HepG2 (cell line): ENCODE measurements at regions not wholly inside any gene's neighbourhood (a gene's known extent, or its start where the extent isn't known, plus 50 kb on each side); places are given as distances from the start of the nearest gene placed in this dataset.

Experiments
- ATAC-seq: fragments of 200-7000 bp; cut with Tn5 transposase; 3 replicates; pipeline ENCODE4 v1.9.1; 2020; ENCODE audit warnings: mild to moderate bottlenecking, moderate library complexity
- BruUV-seq: library from RNA; stranded (reverse); fragments of 400-500 nt; replicated peaks from 2 replicates; lab custom pipeline; 2021; lab: Mats Ljungman, UMichigan
- CTCF ChIA-PET: fragments of 300-600 bp; formaldehyde crosslinking; extraction: SDS; loops from one replicate; lab custom pipeline; 2021; ENCODE audit warnings: low total read pairs, inconsistent platforms, low intra/inter-chr PET ratio; lab: Yijun Ruan, JAX
- POLR2A ChIA-PET: fragments of 350-600 bp; sonication (Branson Sonifier 250); formaldehyde crosslinking; loops from one replicate; lab custom pipeline; 2020; ENCODE audit warnings: antibody characterized with exemption, inconsistent platforms; lab: Yijun Ruan, JAX
- DNase-seq: peaks from one replicate; pipeline ENCODE4 v3.0.0-alpha.2; 2015; ENCODE audit warnings: low spot score
- FAIRE-seq: peaks from 3 replicates; lab custom pipeline; 2011; peaks lifted over from hg19 to GRCh38; lab: Jason Lieb, UNC
- H2AFZ ChIP-seq: one replicate; pipeline ENCODE4 v1.6.1; 2011; ENCODE audit warnings: low read length, inconsistent platforms
- H3K27ac ChIP-seq: fragments of 300-600 bp; 3 replicates; pipeline ENCODE4 v1.8.0; 2011; ENCODE audit warnings: mixed run types, mild to moderate bottlenecking, mixed read lengths, low read length, inconsistent platforms; ENCODE audit not compliant: insufficient read depth; ENCODE audit errors: extremely low read length
- H3K27me3 ChIP-seq, 2 experiments: fragments of 200-600 bp in 1 of 2; 2 replicates in 1 of 2; 3 replicates in 1 of 2; pipeline versions ENCODE4 v1.6.0 to v1.8.0; 2011; ENCODE audit warnings: low read length in 2 of 2, mild to moderate bottlenecking in 2 of 2, moderate library complexity in 2 of 2, inconsistent platforms in 1 of 2; ENCODE audit not compliant: insufficient read depth in 2 of 2, control insufficient read depth in 1 of 2
- H3K36me3 ChIP-seq, 2 experiments: fragments of 200-600 bp in 1 of 2; replicated peaks in 1 of 2; 2 replicates in 1 of 2; 3 replicates in 1 of 2; pipeline versions ENCODE4 v1.5.1 to v1.8.0; 2011; ENCODE audit warnings: low read length in 2 of 2, inconsistent platforms in 1 of 2; ENCODE audit not compliant: insufficient read depth in 2 of 2, control insufficient read depth in 1 of 2
- H3K4me1 ChIP-seq: 2 replicates; pipeline ENCODE4 v1.5.1; 2012; ENCODE audit warnings: low read length, inconsistent platforms; ENCODE audit not compliant: insufficient read depth
- H3K4me2 ChIP-seq: 2 replicates; pipeline ENCODE4 v1.6.0; 2011; ENCODE audit warnings: low read depth, low read length, inconsistent platforms
- H3K4me3 ChIP-seq, 3 experiments: fragments of 200-600 bp in 1 of 3; sonication (generic), shearing (Covaris generic) in 1 of 3; replicated peaks in 1 of 3; 2 replicates each; pipeline ENCODE4 v1.5.1; 2011 to 2016; ENCODE audit warnings: low read length in 3 of 3, inconsistent platforms in 2 of 3, low read depth in 2 of 3, mild to moderate bottlenecking in 2 of 3, control low read depth in 1 of 3, mixed read lengths in 1 of 3; ENCODE audit not compliant: insufficient read depth in 1 of 3
- H3K79me2 ChIP-seq: one replicate; pipeline ENCODE4 v1.6.1; 2011; ENCODE audit warnings: low read length, inconsistent platforms; ENCODE audit not compliant: insufficient read depth
- H3K9ac ChIP-seq: 2 replicates; pipeline ENCODE4 v1.6.0; 2011; ENCODE audit warnings: mild to moderate bottlenecking, low read depth, low read length, inconsistent platforms; ENCODE audit not compliant: insufficient read depth
- H3K9me3 ChIP-seq: 2 replicates; pipeline ENCODE4 v1.5.1; 2012; ENCODE audit warnings: mild to moderate bottlenecking, low read length
- H4K20me1 ChIP-seq: 2 replicates; pipeline ENCODE4 v1.6.0; 2011; ENCODE audit warnings: inconsistent platforms, mild to moderate bottlenecking, low read length, moderate library complexity; ENCODE audit not compliant: insufficient read depth
- GABPA ChIP-seq, 2 experiments: IDR thresholded peaks; 2 replicates each; pipeline ENCODE4 v1.6.1; 2011 to 2016; ENCODE audit warnings: low read depth in 2 of 2, low read length in 1 of 2, missing biosample characterization in 1 of 2, missing genetic modification characterization in 1 of 2
- KDM5A ChIP-seq: fragments of 200-600 bp; sonication (generic); IDR thresholded peaks from 2 replicates; pipeline ENCODE4 v1.7.0; 2018; ENCODE audit warnings: antibody characterized with exemption, mild to moderate bottlenecking, low read length, borderline replicate concordance
- POLR2A ChIP-seq, 2 experiments: IDR thresholded peaks; 2 replicates each; pipeline ENCODE4 v1.6.1; 2011; ENCODE audit warnings: low read depth in 2 of 2, low read length in 2 of 2, mild to moderate bottlenecking in 1 of 2, moderate library complexity in 1 of 2; ENCODE audit not compliant: insufficient read depth in 1 of 2
- SMARCE1 ChIP-seq: fragments of 450-650 bp; IDR thresholded peaks from 2 replicates; pipeline ENCODE4 v1.6.1; 2017; ENCODE audit warnings: borderline replicate concordance
- SRSF1 ChIP-seq: fragments of 200-400 bp; formaldehyde crosslinking; optimal IDR thresholded peaks from 2 replicates; pipeline ENCODE3; 2017; ENCODE audit warnings: mild to moderate bottlenecking, low read depth, low read length, moderate library complexity
- SRSF4 ChIP-seq: fragments of 200-400 bp; formaldehyde crosslinking; IDR thresholded peaks from one replicate; pipeline ENCODE4 v1.6.1; 2018; ENCODE audit warnings: mild to moderate bottlenecking, low read depth, low read length, moderate library complexity; ENCODE audit not compliant: poor library complexity, severe bottlenecking
- ZNF660 ChIP-seq: sonication (generic); formaldehyde crosslinking; IDR thresholded peaks from 2 replicates; pipeline ENCODE4 v1.5.1; 2020; ENCODE audit warnings: mild to moderate bottlenecking, low read depth, missing genetic modification reagents, borderline replicate concordance
- WGBS: methylation state at CpG from one replicate; pipeline ENCODE4 v1.1.6; 2017; ENCODE audit warnings: low lambda C conversion rate; 5-methylcytosine and 5-hydroxymethylcytosine counted together
- in situ Hi-C: cut with HindIII; loops from 2 replicates; pipeline ENCODE4 v1.10.0; 2017; ENCODE audit warnings: low pct_unique_long_range_greater_than_20kb; ENCODE audit not compliant: extremely low pct_ligation_motif_present
- intact Hi-C: fragments of 100-400 bp; cut with micrococcal nuclease; formaldehyde crosslinking; loops from one replicate; pipeline ENCODE4 v1.10.0; 2022; ENCODE audit not compliant: unreplicated experiment
- TF ChIP-seq, protein P1 (sequence below): sonication (generic); formaldehyde crosslinking; IDR thresholded peaks from 2 replicates; pipeline ENCODE4 v1.4.0; 2020; ENCODE audit warnings: missing genetic modification reagents
- TF ChIP-seq, protein P2 (sequence below): sonication (generic); formaldehyde crosslinking; IDR thresholded peaks from 2 replicates; pipeline ENCODE4 v1.4.0; 2020; ENCODE audit warnings: missing genetic modification reagents

DNA sequence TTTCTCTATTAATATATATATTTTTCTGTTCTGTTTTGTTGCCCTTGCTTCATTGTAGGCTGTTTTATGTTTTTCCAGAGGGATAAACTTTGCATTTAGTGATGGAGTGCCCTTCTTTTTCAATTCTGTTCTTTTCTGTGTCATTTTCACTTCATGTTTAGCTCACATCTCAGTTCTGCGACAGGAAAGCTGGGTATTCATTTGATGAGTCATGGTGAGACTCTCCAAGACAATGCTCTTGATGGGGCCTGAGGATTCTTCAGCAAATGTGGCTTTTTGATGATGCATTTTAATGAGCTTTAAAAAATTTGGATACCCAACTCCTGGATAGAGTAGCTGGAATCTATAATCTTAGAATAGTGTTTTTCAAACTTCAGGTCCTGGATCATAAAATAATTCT, 56.5 kb upstream of the SPATA31D4 start:
- BruUV-seq: no TSS peak
- no peaks in the 10 kb centered on the region for H3K36me3 ChIP-seq
- FAIRE-seq (no peak), DNase-seq (no peak), ATAC-seq (no peak)
- H3K9ac ChIP-seq: no peak overlapping the region
- in situ Hi-C loops: no loop called here
- no peak overlapping the region for H2AFZ ChIP-seq
- CTCF ChIA-PET: no interaction called here
- POLR2A ChIA-PET: no interaction called here
- H3K27ac ChIP-seq: no peak overlapping the region
- no peaks in the 10 kb centered on the region for H3K27me3 ChIP-seq
- no peaks in the 10 kb centered on the region for H3K4me1 ChIP-seq
- no peaks in the 10 kb centered on the region for H3K79me2 ChIP-seq
- H3K4me3 ChIP-seq: no peak overlapping the region
- no peak overlapping the region for H3K4me2 ChIP-seq
- H3K9me3 ChIP-seq: no peaks in the 10 kb centered on the region
- no peaks in the 10 kb centered on the region for H4K20me1 ChIP-seq
- 53% methylated on average over 1 of the region's 1 CpG for WGBS
- TF ChIP-seq GABPA (IDR thresholded peaks at IDR 0.05; ENCODE audit: low read depth, low read length) (no peak), GABPA (CRISPR knock-in tag; IDR thresholded peaks at IDR 0.05; ENCODE audit: low read depth) (no peak), SRSF4 (no peak), ZNF660 (CRISPR knock-in tag) (no peak), SMARCE1 (no peak), POLR2A (IDR thresholded peaks at IDR 0.05; ENCODE audit: insufficient read depth in 1 of 2, low read depth in 2 of 2, low read length in 2 of 2) (no peak), SRSF1 (no peak), KDM5A (no peak)
- TF ChIP-seq, protein P1, sequence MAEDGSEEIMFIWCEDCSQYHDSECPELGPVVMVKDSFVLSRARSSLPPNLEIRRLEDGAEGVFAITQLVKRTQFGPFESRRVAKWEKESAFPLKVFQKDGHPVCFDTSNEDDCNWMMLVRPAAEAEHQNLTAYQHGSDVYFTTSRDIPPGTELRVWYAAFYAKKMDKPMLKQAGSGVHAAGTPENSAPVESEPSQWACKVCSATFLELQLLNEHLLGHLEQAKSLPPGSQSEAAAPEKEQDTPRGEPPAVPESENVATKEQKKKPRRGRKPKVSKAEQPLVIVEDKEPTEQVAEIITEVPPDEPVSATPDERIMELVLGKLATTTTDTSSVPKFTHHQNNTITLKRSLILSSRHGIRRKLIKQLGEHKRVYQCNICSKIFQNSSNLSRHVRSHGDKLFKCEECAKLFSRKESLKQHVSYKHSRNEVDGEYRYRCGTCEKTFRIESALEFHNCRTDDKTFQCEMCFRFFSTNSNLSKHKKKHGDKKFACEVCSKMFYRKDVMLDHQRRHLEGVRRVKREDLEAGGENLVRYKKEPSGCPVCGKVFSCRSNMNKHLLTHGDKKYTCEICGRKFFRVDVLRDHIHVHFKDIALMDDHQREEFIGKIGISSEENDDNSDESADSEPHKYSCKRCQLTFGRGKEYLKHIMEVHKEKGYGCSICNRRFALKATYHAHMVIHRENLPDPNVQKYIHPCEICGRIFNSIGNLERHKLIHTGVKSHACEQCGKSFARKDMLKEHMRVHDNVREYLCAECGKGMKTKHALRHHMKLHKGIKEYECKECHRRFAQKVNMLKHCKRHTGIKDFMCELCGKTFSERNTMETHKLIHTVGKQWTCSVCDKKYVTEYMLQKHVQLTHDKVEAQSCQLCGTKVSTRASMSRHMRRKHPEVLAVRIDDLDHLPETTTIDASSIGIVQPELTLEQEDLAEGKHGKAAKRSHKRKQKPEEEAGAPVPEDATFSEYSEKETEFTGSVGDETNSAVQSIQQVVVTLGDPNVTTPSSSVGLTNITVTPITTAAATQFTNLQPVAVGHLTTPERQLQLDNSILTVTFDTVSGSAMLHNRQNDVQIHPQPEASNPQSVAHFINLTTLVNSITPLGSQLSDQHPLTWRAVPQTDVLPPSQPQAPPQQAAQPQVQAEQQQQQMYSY (CRISPR knock-in tag): no peak
- TF ChIP-seq, protein P2, sequence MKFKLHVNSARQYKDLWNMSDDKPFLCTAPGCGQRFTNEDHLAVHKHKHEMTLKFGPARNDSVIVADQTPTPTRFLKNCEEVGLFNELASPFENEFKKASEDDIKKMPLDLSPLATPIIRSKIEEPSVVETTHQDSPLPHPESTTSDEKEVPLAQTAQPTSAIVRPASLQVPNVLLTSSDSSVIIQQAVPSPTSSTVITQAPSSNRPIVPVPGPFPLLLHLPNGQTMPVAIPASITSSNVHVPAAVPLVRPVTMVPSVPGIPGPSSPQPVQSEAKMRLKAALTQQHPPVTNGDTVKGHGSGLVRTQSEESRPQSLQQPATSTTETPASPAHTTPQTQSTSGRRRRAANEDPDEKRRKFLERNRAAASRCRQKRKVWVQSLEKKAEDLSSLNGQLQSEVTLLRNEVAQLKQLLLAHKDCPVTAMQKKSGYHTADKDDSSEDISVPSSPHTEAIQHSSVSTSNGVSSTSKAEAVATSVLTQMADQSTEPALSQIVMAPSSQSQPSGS: no peak
- TF ChIP-seq, all 625 proteins: peak for 0
- intact Hi-C loops: no loop called here
